Naive B cell (primary cell): ENCODE measurements at regions not wholly inside any gene's neighbourhood (a gene's known extent, or its start where the extent isn't known, plus 50 kb on each side); places are given as distances from the start of the nearest gene placed in this dataset.
"Not testable (repeated sequence)": the region's sequence is repeated elsewhere in the genome, so short reads cannot be mapped to it uniquely, and the experiment has no call there.

Experiments used
- ATAC-seq, 2 donors: fragments of 150-1000 bp; cut with Tn5 transposase; 2 replicates each; pipeline ENCODE4 v1.10.0; 2021; ENCODE audit warnings: low read depth in 2 of 2, mild to moderate bottlenecking in 2 of 2, moderate library complexity in 2 of 2
- DNase-seq: peaks from one replicate; pipeline ENCODE4 v3.0.0; 2022
- H3K27ac Mint-ChIP-seq, 6 donors: one replicate each; pipeline ENCODE4 v1.8.0; 2020 to 2022; ENCODE audit warnings: mild to moderate bottlenecking in 6 of 6, mixed read lengths in 6 of 6, moderate library complexity in 5 of 6, inconsistent platforms in 2 of 6
- H3K27me3 Mint-ChIP-seq, 3 donors: one replicate each; pipeline ENCODE4 v1.8.0; 2021 to 2022; ENCODE audit warnings: mixed read lengths in 3 of 3, mild to moderate bottlenecking in 1 of 3
- H3K36me3 Mint-ChIP-seq, 2 donors: one replicate each; pipeline ENCODE4 v1.8.0; 2020 to 2022; ENCODE audit warnings: mixed read lengths in 2 of 2, inconsistent platforms in 1 of 2, mild to moderate bottlenecking in 1 of 2
- H3K4me1 Mint-ChIP-seq, 3 donors: one replicate each; pipeline ENCODE4 v1.8.0; 2020 to 2022; ENCODE audit warnings: mixed read lengths in 3 of 3, inconsistent platforms in 1 of 3, mild to moderate bottlenecking in 1 of 3, moderate library complexity in 1 of 3
- H3K4me3 Mint-ChIP-seq, 8 donors: one replicate each; pipeline ENCODE4 v1.8.0; 2020 to 2022; ENCODE audit warnings: mild to moderate bottlenecking in 8 of 8, mixed read lengths in 8 of 8, moderate library complexity in 8 of 8, inconsistent platforms in 2 of 8
- H3K9me3 Mint-ChIP-seq, 7 donors: one replicate each; pipeline ENCODE4 v1.8.0; 2020 to 2022; ENCODE audit warnings: mixed read lengths in 7 of 7, mild to moderate bottlenecking in 5 of 7, inconsistent platforms in 2 of 7, moderate library complexity in 1 of 7

- H3K9me3 Mint-ChIP-seq, ATAC-seq, H3K27me3 Mint-ChIP-seq, H3K36me3 Mint-ChIP-seq, H3K4me1 Mint-ChIP-seq, H3K27ac Mint-ChIP-seq, H3K4me3 Mint-ChIP-seq, DNase-seq: not testable (repeated sequence)
Measured at GRCh38 chr3:34090379-34090778, 291.9 kb downstream of the PDCD6IP start.

- H3K4me1 Mint-ChIP-seq: no peaks in the 10 kb centered on the region
- ATAC-seq (no peak), DNase-seq (no peak)
- H3K36me3 Mint-ChIP-seq: no peaks in the 10 kb centered on the region
- H3K4me3 Mint-ChIP-seq: no peak overlapping the region
- H3K27me3 Mint-ChIP-seq: peaks cover 0 to 3% (median 0%) of the 10 kb centered on the region in 3 donors
- no peak overlapping the region for H3K27ac Mint-ChIP-seq
- peaks cover 2 to 10% (median 4%) of the 10 kb centered on the region in 7 donors for H3K9me3 Mint-ChIP-seq
Measured at GRCh38 chr3:34090876-34091275, 292.4 kb downstream of the PDCD6IP start.

GRCh38 chr3:34094280-34094679, 295.9 kb downstream of the PDCD6IP start:
- H3K27me3 Mint-ChIP-seq, H3K4me3 Mint-ChIP-seq, H3K4me1 Mint-ChIP-seq, ATAC-seq, H3K36me3 Mint-ChIP-seq, DNase-seq, H3K27ac Mint-ChIP-seq: not testable (repeated sequence)
- peaks cover 4 to 16% (median 10%) of the 10 kb centered on the region in 7 donors for H3K9me3 Mint-ChIP-seq

DNA sequence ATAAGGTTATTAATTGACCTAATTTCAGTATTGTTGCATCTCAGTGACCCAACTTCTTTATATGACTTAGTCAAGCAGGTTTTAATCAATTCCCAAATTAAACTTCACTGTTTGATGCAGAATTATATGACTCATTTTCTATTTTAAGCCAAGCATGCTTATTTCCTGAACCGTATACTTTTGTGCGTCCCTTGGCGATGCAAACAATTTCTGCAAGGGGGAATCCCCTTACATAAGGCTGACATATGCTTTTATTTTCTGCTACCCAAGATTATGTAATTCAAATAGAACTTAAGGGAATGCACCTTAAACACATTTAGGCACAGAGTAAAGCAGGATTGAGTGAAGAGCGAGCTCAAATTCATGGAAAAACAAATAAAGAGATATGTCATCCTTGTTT, 303.9 kb downstream of the PDCD6IP start:
- H3K9me3 Mint-ChIP-seq: peaks cover 0 to 16% (median 7%) of the 10 kb centered on the region in 7 donors
- DNase-seq: peak; percentile 18
- peak overlapping the region in 5 of 6 donors; percentile 42 to 76 (median 64) for H3K27ac Mint-ChIP-seq

GRCh38 chr3:34106379-34106778, 307.9 kb downstream of the PDCD6IP start:
- no peak for ATAC-seq

More for the DNA sequence above, 303.9 kb downstream of the PDCD6IP start:
- H3K36me3 Mint-ChIP-seq: no peaks in the 10 kb centered on the region
- peaks cover 0 to 4% (median 0%) of the 10 kb centered on the region in 3 donors for H3K27me3 Mint-ChIP-seq
- H3K4me1 Mint-ChIP-seq: peaks cover 13 to 18% (median 16%) of the 10 kb centered on the region in 3 donors
- peak; percentile 72 to 87 for ATAC-seq
- H3K4me3 Mint-ChIP-seq: peak overlapping the region in 1 of 8 donors; percentile 7

DNA sequence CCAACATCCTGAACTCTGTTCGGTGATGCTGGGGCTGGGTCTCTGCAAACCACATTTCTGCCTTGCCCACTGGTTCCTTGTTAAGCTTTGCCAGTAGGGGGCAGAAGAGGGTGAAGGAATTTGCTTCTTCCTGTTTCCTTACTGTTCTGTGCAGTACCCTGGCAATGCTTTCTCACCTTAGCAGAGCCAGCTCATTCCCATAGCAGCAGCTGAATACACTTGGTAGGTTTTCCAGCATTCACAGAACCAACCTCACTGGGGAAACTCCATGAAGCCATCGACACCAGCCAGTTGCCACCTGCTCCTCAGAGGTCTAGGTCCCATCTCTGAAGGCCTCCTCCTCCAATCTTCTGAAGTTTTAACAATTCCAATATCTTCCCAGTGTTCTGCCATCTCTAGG, 308.4 kb downstream of the PDCD6IP start:
- Mint-ChIP-seq H3K36me3 (no peaks in the 10 kb centered on the region), H3K27me3 (peaks cover 0 to 4% (median 0%) of the 10 kb centered on the region in 3 donors), H3K9me3 (no peaks in the 10 kb centered on the region), H3K4me3 (peak overlapping the region in 1 of 8 donors; percentile 45), H3K27ac (peak overlapping the region in 1 of 6 donors; percentile 43), H3K4me1 (peaks cover 21 to 34% (median 23%) of the 10 kb centered on the region in 3 donors)
- ATAC-seq (peak; percentile 29 to 40), DNase-seq (peak; percentile 16)

More at GRCh38 chr3:34106379-34106778, 307.9 kb downstream of the PDCD6IP start:
- Mint-ChIP-seq H3K9me3 (no peaks in the 10 kb centered on the region), H3K4me3 (no peak overlapping the region), H3K36me3 (no peaks in the 10 kb centered on the region), H3K4me1 (peaks cover 22 to 38% (median 23%) of the 10 kb centered on the region in 3 donors), H3K27me3 (peaks cover 0 to 4% (median 0%) of the 10 kb centered on the region in 3 donors), H3K27ac (no peak overlapping the region)
- DNase-seq: no peak

GRCh38 chr3:34107669-34108068, 309.2 kb downstream of the PDCD6IP start:
- Mint-ChIP-seq H3K27ac (no peak overlapping the region), H3K27me3 (no peaks in the 10 kb centered on the region), H3K36me3 (no peaks in the 10 kb centered on the region), H3K4me3 (peak overlapping the region in 2 of 8 donors; percentile 31 to 42), H3K9me3 (no peaks in the 10 kb centered on the region), H3K4me1 (peaks cover 13 to 26% (median 15%) of the 10 kb centered on the region in 3 donors)
- no peak for DNase-seq
- ATAC-seq: peak; percentile 32 to 39

DNA sequence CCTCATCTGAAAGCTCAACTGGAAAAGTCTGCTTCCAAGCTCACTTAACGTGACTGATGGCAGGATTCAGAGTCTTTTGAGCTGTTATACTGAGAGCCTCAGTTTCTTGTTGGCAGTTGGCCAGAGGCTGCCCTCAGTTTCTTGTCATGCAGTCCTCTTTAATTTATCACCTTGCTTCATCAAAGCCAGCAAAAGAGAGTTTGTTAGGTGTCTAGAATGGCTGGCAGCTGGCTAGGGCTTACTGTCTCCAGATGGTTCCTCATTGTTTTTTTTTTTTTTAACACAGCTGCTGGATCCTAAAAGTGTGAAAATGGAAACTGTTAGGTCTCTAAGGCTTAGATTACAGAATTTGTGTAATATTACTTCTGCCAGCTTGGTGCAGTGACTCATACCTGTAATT, 310.6 kb downstream of the PDCD6IP start:
- Mint-ChIP-seq H3K27me3 (no peaks in the 10 kb centered on the region), H3K27ac (peak overlapping the region in 1 of 6 donors; percentile 24), H3K4me3 (no peak overlapping the region), H3K4me1 (peaks cover 13 to 26% (median 15%) of the 10 kb centered on the region in 3 donors), H3K36me3 (no peaks in the 10 kb centered on the region), H3K9me3 (no peaks in the 10 kb centered on the region)
- ATAC-seq (no peak), DNase-seq (no peak)

DNA sequence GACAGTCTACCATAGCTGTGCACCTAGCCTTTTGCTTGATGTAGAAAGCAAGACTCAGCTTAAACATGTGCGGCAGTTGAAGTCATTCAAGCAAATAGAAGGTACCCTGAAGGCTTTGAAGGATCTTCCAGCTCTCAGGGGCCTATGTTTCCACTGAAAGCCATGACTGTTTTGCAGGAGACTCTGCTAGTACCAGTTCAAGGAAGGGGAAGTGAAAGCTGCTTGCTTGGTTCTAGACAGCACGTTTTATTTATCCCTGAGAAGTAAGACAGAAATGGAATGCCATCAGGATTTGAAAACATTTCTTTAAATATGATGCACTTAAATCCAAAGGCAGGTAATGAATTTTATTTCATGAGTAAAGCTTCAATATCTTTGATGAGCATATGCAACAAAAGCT, 311.4 kb downstream of the PDCD6IP start:
- Mint-ChIP-seq H3K4me1 (peaks cover 13 to 26% (median 15%) of the 10 kb centered on the region in 3 donors), H3K27me3 (no peaks in the 10 kb centered on the region), H3K4me3 (no peak overlapping the region), H3K36me3 (no peaks in the 10 kb centered on the region), H3K9me3 (no peaks in the 10 kb centered on the region), H3K27ac (no peak overlapping the region)
- ATAC-seq (peak; percentile 56 to 63), DNase-seq (no peak)

- Mint-ChIP-seq H3K4me1 (peaks cover 13 to 26% (median 15%) of the 10 kb centered on the region in 3 donors), H3K27ac (no peak overlapping the region), H3K27me3 (no peaks in the 10 kb centered on the region), H3K36me3 (peaks cover 0 to 7% of the 10 kb centered on the region in 2 donors), H3K9me3 (peaks cover 2 to 13% (median 6%) of the 10 kb centered on the region in 7 donors), H3K4me3 (no peak overlapping the region)
- ATAC-seq (no peak), DNase-seq (no peak)
Measured at GRCh38 chr3:34111361-34111760, 312.9 kb downstream of the PDCD6IP start.

DNA sequence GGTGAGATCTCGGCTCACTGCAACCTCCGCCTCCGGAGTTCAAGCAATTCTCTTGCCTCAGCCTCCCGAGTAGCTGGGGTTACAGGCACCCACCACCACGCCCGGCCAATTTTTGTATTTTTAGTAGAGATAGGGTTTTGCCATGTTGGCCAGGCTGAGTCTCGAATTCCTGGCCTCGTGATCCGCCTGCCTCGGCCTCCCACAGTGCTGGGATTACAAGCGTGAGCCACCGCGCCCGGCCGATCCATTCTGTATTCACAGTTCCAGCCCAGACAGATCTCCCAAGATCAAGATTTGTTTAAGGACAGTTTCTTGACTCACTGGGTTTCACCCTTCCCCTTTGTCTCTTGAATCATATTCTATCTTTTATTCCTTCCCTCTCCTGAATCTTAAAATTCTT, 313.8 kb downstream of the PDCD6IP start:
- peak overlapping the region in 2 of 6 donors; percentile 4 to 68 for H3K27ac Mint-ChIP-seq
- peaks cover 6 to 20% (median 10%) of the 10 kb centered on the region in 3 donors for H3K4me1 Mint-ChIP-seq
- ATAC-seq, H3K27me3 Mint-ChIP-seq, H3K36me3 Mint-ChIP-seq, DNase-seq, H3K4me3 Mint-ChIP-seq: not testable (repeated sequence)
- H3K9me3 Mint-ChIP-seq: peaks cover 2 to 19% (median 11%) of the 10 kb centered on the region in 7 donors

- Mint-ChIP-seq H3K4me3 (no peak overlapping the region), H3K9me3 (peaks cover 0 to 19% (median 5%) of the 10 kb centered on the region in 7 donors), H3K27ac (peak overlapping the region in 1 of 6 donors; percentile 7), H3K27me3 (no peaks in the 10 kb centered on the region), H3K36me3 (no peaks in the 10 kb centered on the region), H3K4me1 (no peaks in the 10 kb centered on the region)
- DNase-seq: no peak
- ATAC-seq: no peak
Measured at GRCh38 chr3:34131091-34131490, 332.7 kb downstream of the PDCD6IP start.

DNA sequence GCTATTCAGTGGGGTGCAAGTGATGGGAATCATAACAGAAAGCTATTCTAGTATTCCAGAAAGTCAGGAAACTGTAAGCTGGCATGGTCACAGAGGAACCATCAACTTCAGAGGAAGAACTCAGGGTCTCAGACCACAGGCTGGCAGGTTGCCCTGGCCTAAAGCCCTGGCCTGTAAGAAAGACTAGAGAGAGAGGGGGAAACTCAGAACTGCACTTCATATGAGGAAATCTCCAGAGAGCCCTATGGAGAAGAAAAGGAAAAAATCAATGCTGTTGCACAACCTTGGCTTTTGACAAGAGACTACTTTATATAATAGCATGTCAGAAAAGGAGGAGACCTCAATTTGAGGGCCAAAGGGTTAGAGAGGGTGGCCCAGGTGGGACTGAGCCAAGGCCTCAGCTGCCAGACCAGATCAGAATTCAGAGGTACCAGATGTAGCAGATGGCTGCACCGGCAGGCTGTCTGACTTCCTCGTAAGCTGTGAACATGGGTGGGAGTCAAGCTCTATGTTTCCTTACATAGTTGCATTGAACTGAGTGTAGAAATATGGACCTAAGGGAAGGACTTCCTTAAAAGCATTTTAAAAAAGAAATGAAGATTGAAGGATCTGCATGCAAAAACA, 333.8 kb downstream of the PDCD6IP start:
- no peaks in the 10 kb centered on the region for H3K36me3 Mint-ChIP-seq
- peaks cover 0 to 19% (median 5%) of the 10 kb centered on the region in 7 donors for H3K9me3 Mint-ChIP-seq
- no peak overlapping the region for H3K27ac Mint-ChIP-seq
- H3K4me1 Mint-ChIP-seq: no peaks in the 10 kb centered on the region
- H3K27me3 Mint-ChIP-seq: no peaks in the 10 kb centered on the region
- no peak for ATAC-seq
- H3K4me3 Mint-ChIP-seq: no peak overlapping the region
- DNase-seq: no peak

GRCh38 chr3:34139566-34139965, 341.1 kb downstream of the PDCD6IP start:
- no peak overlapping the region for H3K4me3 Mint-ChIP-seq
- no peak overlapping the region for H3K27ac Mint-ChIP-seq
- peaks cover 3 to 29% (median 9%) of the 10 kb centered on the region in 7 donors for H3K9me3 Mint-ChIP-seq
- no peaks in the 10 kb centered on the region for H3K27me3 Mint-ChIP-seq
- DNase-seq (no peak), ATAC-seq (no peak)
- H3K36me3 Mint-ChIP-seq: peaks cover 0 to 8% of the 10 kb centered on the region in 2 donors
- peaks cover 0 to 5% (median 0%) of the 10 kb centered on the region in 3 donors for H3K4me1 Mint-ChIP-seq
